H9 (cell line): ENCODE measurements at regions not wholly inside any gene's neighbourhood (a gene's known extent, or its start where the extent isn't known, plus 50 kb on each side); places are given as distances from the start of the nearest gene placed in this dataset.

Experiments used
- DNase-seq: peaks from one replicate; pipeline ENCODE4 v3.0.0-alpha.2; 2017
- H2AFZ ChIP-seq: one replicate; pipeline ENCODE4 v1.6.1; 2013; ENCODE audit warnings: mild to moderate bottlenecking, low read length, control low read depth, moderate library complexity
- H2AK5ac ChIP-seq: 2 replicates; pipeline ENCODE4 v1.6.1; 2013; ENCODE audit warnings: low read length, control low read depth, mixed read lengths; ENCODE audit not compliant: insufficient read length
- H2BK120ac ChIP-seq: one replicate; pipeline ENCODE4 v1.6.1; 2013; ENCODE audit warnings: low read depth, mild to moderate bottlenecking, low read length, control low read depth, inconsistent platforms; ENCODE audit not compliant: poor library complexity, severe bottlenecking
- H2BK12ac ChIP-seq: 2 replicates; pipeline ENCODE4 v1.6.1; 2013; ENCODE audit warnings: low read length, control low read depth, mixed read lengths, low read depth; ENCODE audit not compliant: insufficient read length
- H2BK15ac ChIP-seq: 2 replicates; pipeline ENCODE4 v1.6.1; 2013; ENCODE audit warnings: low read depth, low read length, control low read depth
- H2BK20ac ChIP-seq: one replicate; pipeline ENCODE4 v1.6.1; 2013; ENCODE audit warnings: low read depth, mild to moderate bottlenecking, low read length, control low read depth, inconsistent platforms; ENCODE audit not compliant: poor library complexity, severe bottlenecking
- H2BK5ac ChIP-seq: 2 replicates; pipeline ENCODE4 v1.6.1; 2013; ENCODE audit warnings: low read length, control low read depth, mixed read lengths; ENCODE audit not compliant: insufficient read length
- H3K14ac ChIP-seq: 2 replicates; pipeline ENCODE4 v1.6.1; 2013; ENCODE audit warnings: low read length, control low read depth; ENCODE audit not compliant: insufficient read depth
- H3K18ac ChIP-seq: 2 replicates; pipeline ENCODE4 v1.6.1; 2013; ENCODE audit warnings: low read depth, mild to moderate bottlenecking, mixed read lengths, low read length, control low read depth; ENCODE audit not compliant: insufficient read length
- H3K23ac ChIP-seq: 2 replicates; pipeline ENCODE4 v1.6.1; 2013; ENCODE audit warnings: low read length, control low read depth, mixed read lengths, low read depth; ENCODE audit not compliant: insufficient read length
- H3K23me2 ChIP-seq: 2 replicates; pipeline ENCODE4 v1.6.1; 2013; ENCODE audit warnings: low read depth, mild to moderate bottlenecking, mixed read lengths, low read length, control low read depth; ENCODE audit not compliant: insufficient read length, poor library complexity, severe bottlenecking
- H3K27ac ChIP-seq: 2 replicates; pipeline ENCODE4 v1.5.1; 2013; ENCODE audit warnings: low read length, control low read depth, mixed read lengths, low read depth; ENCODE audit not compliant: insufficient read length
- H3K27me3 ChIP-seq: 2 replicates; pipeline ENCODE4 v1.6.1; 2013; ENCODE audit warnings: low read length, control low read depth, inconsistent platforms; ENCODE audit not compliant: insufficient read depth
- H3K4ac ChIP-seq: 2 replicates; pipeline ENCODE4 v1.6.1; 2013; ENCODE audit warnings: low read depth, mild to moderate bottlenecking, control low read depth, inconsistent platforms, low read length, moderate library complexity
- H3K4me1 ChIP-seq: 2 replicates; pipeline ENCODE4 v1.6.1; 2013; ENCODE audit warnings: low read length, control low read depth, inconsistent platforms; ENCODE audit not compliant: insufficient read depth
- H3K4me2 ChIP-seq: 2 replicates; pipeline ENCODE4 v1.6.1; 2013; ENCODE audit warnings: low read length, control low read depth, mixed read lengths; ENCODE audit not compliant: insufficient read length, insufficient read depth
- H3K56ac ChIP-seq: 2 replicates; pipeline ENCODE4 v1.6.1; 2013; ENCODE audit warnings: low read depth, mild to moderate bottlenecking, mixed read lengths, low read length, control low read depth; ENCODE audit not compliant: insufficient read length
- H3K79me1 ChIP-seq: 2 replicates; pipeline ENCODE4 v1.6.1; 2013; ENCODE audit warnings: low read depth, mild to moderate bottlenecking, moderate library complexity, low read length, control low read depth, inconsistent platforms; ENCODE audit not compliant: insufficient read depth, poor library complexity, severe bottlenecking
- H3K79me2 ChIP-seq: 2 replicates; pipeline ENCODE4 v1.6.1; 2013; ENCODE audit warnings: low read length, control low read depth, inconsistent platforms; ENCODE audit not compliant: insufficient read depth
- H3K9ac ChIP-seq: 2 replicates; pipeline ENCODE4 v1.6.1; 2013; ENCODE audit warnings: low read length, control low read depth, mixed read lengths; ENCODE audit not compliant: insufficient read length; ENCODE audit errors: extremely low read depth
- H3K9me3 ChIP-seq: one replicate; pipeline ENCODE4 v1.6.1; 2013; ENCODE audit warnings: low read depth, low read length, inconsistent platforms; ENCODE audit not compliant: control insufficient read depth
- H3T11ph ChIP-seq: one replicate; pipeline ENCODE4 v1.6.1; 2013; ENCODE audit warnings: mild to moderate bottlenecking, low read length, control low read depth, inconsistent platforms
- H4K20me1 ChIP-seq: one replicate; pipeline ENCODE4 v1.6.1; 2013; ENCODE audit not compliant: control insufficient read depth, insufficient read length, insufficient read depth
- H4K5ac ChIP-seq: 2 replicates; pipeline ENCODE4 v1.6.1; 2013; ENCODE audit warnings: low read depth, mild to moderate bottlenecking, mixed read lengths, low read length, control low read depth; ENCODE audit not compliant: insufficient read length
- H4K8ac ChIP-seq: replicated peaks from 2 replicates; pipeline ENCODE4 v1.6.1; 2013; ENCODE audit warnings: low read length, control low read depth, mixed read lengths, low read depth; ENCODE audit not compliant: insufficient read length
- H4K91ac ChIP-seq: 2 replicates; pipeline ENCODE4 v1.6.1; 2013; ENCODE audit warnings: low read depth, mild to moderate bottlenecking, moderate library complexity, mixed read lengths, low read length, control low read depth; ENCODE audit not compliant: insufficient read length
- H3K27ac Mint-ChIP-seq, 3 experiments: 2 replicates in 2 of 3; 3 replicates in 1 of 3; pipeline ENCODE4 v1.8.0; 2020 to 2021; ENCODE audit warnings: mixed read lengths in 3 of 3, mild to moderate bottlenecking in 1 of 3, moderate library complexity in 1 of 3
- H3K27me3 Mint-ChIP-seq: 2 replicates; pipeline ENCODE4 v1.8.0; 2021; ENCODE audit warnings: low read depth, mild to moderate bottlenecking, moderate library complexity, mixed read lengths
- H3K36me3 Mint-ChIP-seq, 3 experiments: 2 replicates in 2 of 3; 3 replicates in 1 of 3; pipeline ENCODE4 v1.8.0; 2020 to 2021; ENCODE audit warnings: low read depth in 3 of 3, mixed read lengths in 3 of 3; ENCODE audit not compliant: insufficient read depth in 1 of 3
- H3K4me1 Mint-ChIP-seq, 2 experiments: 2 replicates each; pipeline ENCODE4 v1.8.0; 2020; ENCODE audit warnings: mixed read lengths in 2 of 2
- H3K4me3 Mint-ChIP-seq, 2 experiments: 2 replicates in 1 of 2; 3 replicates in 1 of 2; pipeline ENCODE4 v1.8.0; 2020 to 2021; ENCODE audit warnings: mild to moderate bottlenecking in 2 of 2, mixed read lengths in 2 of 2, moderate library complexity in 1 of 2
- H3K9me3 Mint-ChIP-seq, 2 experiments: 2 replicates in 1 of 2; 3 replicates in 1 of 2; pipeline ENCODE4 v1.8.0; 2020; ENCODE audit warnings: mild to moderate bottlenecking in 2 of 2, mixed read lengths in 2 of 2, moderate library complexity in 1 of 2
- WGBS: extraction: QIAGEN DNeasy Blood & Tissue Kit; methylation state at CpG from one replicate; pipeline ENCODE4 v1.1.7; 2013; ENCODE audit warnings: missing lambda C conversion rate, low lambda C conversion rate, mixed read lengths; ENCODE audit not compliant: insufficient read length; ENCODE audit errors: extremely low coverage; 5-methylcytosine and 5-hydroxymethylcytosine counted together
- TF ChIP-seq, protein P1 (sequence below): fragments of 200-600 bp; sonication (generic); conservative IDR thresholded peaks from 3 replicates; pipeline ENCODE4 v1.8.0; 2021; ENCODE audit warnings: antibody characterized with exemption, mild to moderate bottlenecking

DNA sequence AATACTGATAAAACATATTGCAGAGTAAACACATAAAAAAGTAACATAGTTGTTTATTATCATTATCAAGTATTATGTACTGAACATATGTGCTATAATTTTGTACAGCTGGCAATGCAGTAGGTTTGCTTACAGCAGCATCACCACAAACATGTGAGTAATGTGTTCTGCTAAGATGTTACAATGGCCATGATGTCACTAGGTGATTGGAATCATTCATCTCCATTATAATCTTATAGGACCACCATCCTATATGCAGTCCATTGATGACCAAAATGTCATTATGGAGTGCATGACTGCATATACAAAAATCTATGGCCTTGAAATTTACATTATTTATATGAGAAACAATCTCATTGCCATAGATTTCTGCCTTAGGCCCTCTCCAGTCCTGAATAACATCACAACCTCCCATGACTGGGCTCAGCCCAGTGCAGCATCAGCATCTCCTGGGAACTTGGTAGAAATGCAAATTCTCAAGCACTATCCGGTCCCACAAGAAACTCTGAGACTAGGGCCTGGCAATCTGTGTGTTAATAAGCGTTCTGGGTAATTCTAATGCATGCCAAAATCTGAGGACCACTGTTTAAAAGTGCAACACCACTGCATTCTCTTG is 352.0 kb upstream of the MARCKS start:
- Histone ChIP-seq H3K27ac (no peak overlapping the region), H2AFZ (no peak overlapping the region), H3T11ph (no peak overlapping the region), H2BK5ac (no peak overlapping the region), H2BK12ac (no peak overlapping the region), H3K18ac (no peak overlapping the region), H2BK20ac (no peak overlapping the region), H3K23ac (no peak overlapping the region), H3K56ac (no peak overlapping the region), H4K91ac (no peak overlapping the region), H3K79me2 (no peaks in the 10 kb centered on the region), H3K4ac (no peak overlapping the region), H2BK120ac (no peak overlapping the region), H4K5ac (no peak overlapping the region), H3K14ac (no peak overlapping the region), H3K4me2 (no peak overlapping the region), H3K27me3 (no peaks in the 10 kb centered on the region), H4K20me1 (no peaks in the 10 kb centered on the region), H3K79me1 (no peaks in the 10 kb centered on the region), H2AK5ac (no peak overlapping the region), H3K9me3 (no peaks in the 10 kb centered on the region), H4K8ac (no peak overlapping the region), H3K9ac (no peak overlapping the region), H2BK15ac (no peak overlapping the region), H3K23me2 (no peaks in the 10 kb centered on the region), H3K4me1 (no peaks in the 10 kb centered on the region)
- Mint-ChIP-seq H3K4me3 (no peak overlapping the region), H3K27me3 (no peaks in the 10 kb centered on the region), H3K9me3 (no peaks in the 10 kb centered on the region), H3K27ac (no peak overlapping the region), H3K36me3 (no peaks in the 10 kb centered on the region), H3K4me1 (no peaks in the 10 kb centered on the region)
- DNase-seq, result no peak
- WGBS, result no CpG with 5 or more reads among the region's 2 CpGs
- TF ChIP-seq, protein P1, sequence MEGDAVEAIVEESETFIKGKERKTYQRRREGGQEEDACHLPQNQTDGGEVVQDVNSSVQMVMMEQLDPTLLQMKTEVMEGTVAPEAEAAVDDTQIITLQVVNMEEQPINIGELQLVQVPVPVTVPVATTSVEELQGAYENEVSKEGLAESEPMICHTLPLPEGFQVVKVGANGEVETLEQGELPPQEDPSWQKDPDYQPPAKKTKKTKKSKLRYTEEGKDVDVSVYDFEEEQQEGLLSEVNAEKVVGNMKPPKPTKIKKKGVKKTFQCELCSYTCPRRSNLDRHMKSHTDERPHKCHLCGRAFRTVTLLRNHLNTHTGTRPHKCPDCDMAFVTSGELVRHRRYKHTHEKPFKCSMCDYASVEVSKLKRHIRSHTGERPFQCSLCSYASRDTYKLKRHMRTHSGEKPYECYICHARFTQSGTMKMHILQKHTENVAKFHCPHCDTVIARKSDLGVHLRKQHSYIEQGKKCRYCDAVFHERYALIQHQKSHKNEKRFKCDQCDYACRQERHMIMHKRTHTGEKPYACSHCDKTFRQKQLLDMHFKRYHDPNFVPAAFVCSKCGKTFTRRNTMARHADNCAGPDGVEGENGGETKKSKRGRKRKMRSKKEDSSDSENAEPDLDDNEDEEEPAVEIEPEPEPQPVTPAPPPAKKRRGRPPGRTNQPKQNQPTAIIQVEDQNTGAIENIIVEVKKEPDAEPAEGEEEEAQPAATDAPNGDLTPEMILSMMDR, result no peak
